ENCODE measurements at regions not wholly inside any gene's neighbourhood (a gene's known extent, or its start where the extent isn't known, plus 50 kb on each side); places are given as distances from the start of the nearest gene placed in this dataset.
"Not testable (repeated sequence)": the region's sequence is repeated elsewhere in the genome, so short reads cannot be mapped to it uniquely, and the experiment has no call there.

- Histone ChIP-seq H2AFZ (no peak overlapping the region), H3K27me3 (replicated peaks; ENCODE audit: insufficient read depth) (no peaks in the 10 kb centered on the region), H3K9ac (no peak overlapping the region), H3K79me2 (ENCODE audit: insufficient read depth) (no peaks in the 10 kb centered on the region), H3K4me2 (ENCODE audit: unreplicated experiment) (no peak overlapping the region), H3K9me3 (ENCODE audit: low read depth) (no peaks in the 10 kb centered on the region), H3K36me3 (ENCODE audit: low read depth) (no peaks in the 10 kb centered on the region), H4K20me1 (ENCODE audit: insufficient read depth) (no peaks in the 10 kb centered on the region), H3K9me2 (ENCODE audit: insufficient read depth) (no peaks in the 10 kb centered on the region), H3K4me3 (no peak overlapping the region), H3K4me1 (ENCODE audit: insufficient read depth) (no peaks in the 10 kb centered on the region), H3F3A (ENCODE audit: insufficient read depth) (no peaks in the 10 kb centered on the region), H3K27ac (no peak overlapping the region)
- 32 to 46% methylated on average over 4 of the region's 4 CpGs for WGBS, 2 experiments (ENCODE audit: low coverage in 1 of 2, low lambda C conversion rate in 2 of 2, missing lambda C conversion rate in 2 of 2)
- TF ChIP-seq EZH2phosphoT487 (IDR thresholded peaks at IDR 0.05; ENCODE audit: insufficient read depth, low read depth), result no peak
- in situ Hi-C loops (cut with MboI), result no loop called here
- DNase-seq, result no peak
Measured at GRCh38 chr15:29517829-29518228, 248.2 kb upstream of the NSMCE3 start.

DNA sequence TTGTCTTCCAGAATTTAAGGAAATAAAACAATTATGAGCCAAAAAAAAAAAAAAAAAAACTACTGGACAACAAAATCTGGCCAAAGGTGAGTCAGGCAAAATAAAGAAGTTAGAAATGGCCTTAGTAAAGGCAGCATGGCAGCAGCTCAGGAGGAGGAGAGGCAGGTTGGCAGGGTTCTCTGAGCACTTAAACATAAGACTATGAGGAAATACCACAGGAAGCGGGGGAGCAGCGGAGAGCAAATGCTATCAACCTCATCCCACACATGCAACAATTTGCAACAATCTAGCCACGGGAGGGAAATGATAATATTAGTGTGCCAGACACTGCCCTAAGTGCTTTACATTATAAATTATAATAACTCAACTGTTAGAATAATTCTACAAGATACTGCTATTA, 247.3 kb upstream of the NSMCE3 start:
- Histone ChIP-seq H2AFZ (no peak overlapping the region), H3K79me2 (ENCODE audit: insufficient read depth) (no peaks in the 10 kb centered on the region), H4K20me1 (ENCODE audit: insufficient read depth) (no peaks in the 10 kb centered on the region), H3K9ac (no peak overlapping the region), H3K9me2 (ENCODE audit: insufficient read depth) (no peaks in the 10 kb centered on the region), H3K4me3 (no peak overlapping the region), H3K36me3 (ENCODE audit: low read depth) (no peaks in the 10 kb centered on the region), H3K4me2 (ENCODE audit: unreplicated experiment) (no peak overlapping the region), H3K9me3 (ENCODE audit: low read depth) (no peaks in the 10 kb centered on the region), H3F3A (ENCODE audit: insufficient read depth) (no peaks in the 10 kb centered on the region), H3K27me3 (replicated peaks; ENCODE audit: insufficient read depth) (no peaks in the 10 kb centered on the region), H3K4me1 (ENCODE audit: insufficient read depth) (no peaks in the 10 kb centered on the region), H3K27ac (no peak overlapping the region)
- 21 to 24% methylated on average over 3 of the region's 3 CpGs for WGBS, 2 experiments (ENCODE audit: low coverage in 1 of 2, low lambda C conversion rate in 2 of 2, missing lambda C conversion rate in 2 of 2)
- TF ChIP-seq EZH2phosphoT487 (IDR thresholded peaks at IDR 0.05; ENCODE audit: insufficient read depth, low read depth) (no peak), EZH2 (IDR thresholded peaks at IDR 0.05; ENCODE audit: insufficient read depth, poor library complexity, severe bottlenecking) (no peak)
- in situ Hi-C loops (cut with MboI), result no loop called here
- DNase-seq, result no peak

DNA sequence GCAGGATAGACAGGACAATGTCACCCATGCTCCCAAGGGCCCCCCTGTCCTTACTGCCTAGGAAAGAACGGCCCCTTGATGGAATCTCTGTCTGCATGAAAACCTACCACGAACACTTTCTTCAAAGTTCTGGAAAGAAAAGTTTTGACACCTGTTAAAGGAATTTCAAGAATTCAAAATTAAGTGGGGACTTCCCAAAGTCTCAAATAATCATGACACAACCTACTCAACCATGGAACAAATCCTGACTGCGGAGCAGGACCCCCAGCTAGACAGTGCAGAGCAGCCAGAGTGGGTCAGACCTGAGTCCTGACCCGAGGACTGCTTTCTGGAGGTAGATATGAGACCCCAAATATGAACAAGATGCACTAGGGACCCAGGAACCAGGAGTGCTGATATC, 245.3 kb upstream of the NSMCE3 start:
- TF ChIP-seq EZH2 (IDR thresholded peaks at IDR 0.05; ENCODE audit: insufficient read depth, poor library complexity, severe bottlenecking), result no peak
- no peak for TF ChIP-seq EZH2phosphoT487 (IDR thresholded peaks at IDR 0.05; ENCODE audit: insufficient read depth, low read depth)
- Histone ChIP-seq H3K36me3 (ENCODE audit: low read depth) (no peaks in the 10 kb centered on the region), H3K9ac (no peak overlapping the region), H4K20me1 (ENCODE audit: insufficient read depth) (no peaks in the 10 kb centered on the region), H3K4me1 (ENCODE audit: insufficient read depth) (no peaks in the 10 kb centered on the region), H3K9me3 (ENCODE audit: low read depth) (no peaks in the 10 kb centered on the region), H3K4me3 (no peak overlapping the region), H3F3A (ENCODE audit: insufficient read depth) (no peaks in the 10 kb centered on the region), H2AFZ (no peak overlapping the region), H3K27me3 (replicated peaks; ENCODE audit: insufficient read depth) (no peaks in the 10 kb centered on the region), H3K4me2 (ENCODE audit: unreplicated experiment) (no peak overlapping the region), H3K27ac (no peak overlapping the region), H3K79me2 (ENCODE audit: insufficient read depth) (no peaks in the 10 kb centered on the region), H3K9me2 (ENCODE audit: insufficient read depth) (no peaks in the 10 kb centered on the region)
- DNase-seq, result no peak
- WGBS, 2 experiments (ENCODE audit: low coverage in 1 of 2, low lambda C conversion rate in 2 of 2, missing lambda C conversion rate in 2 of 2), result 11 to 13% methylated on average over 4 of the region's 4 CpGs
- in situ Hi-C loops (cut with MboI), result no loop called here

GRCh38 chr15:29511663-29512062, 242.0 kb upstream of the NSMCE3 start:
- 7 to 10% methylated on average over 4 of the region's 4 CpGs for WGBS, 2 experiments (ENCODE audit: low coverage in 1 of 2, low lambda C conversion rate in 2 of 2, missing lambda C conversion rate in 2 of 2)
- no peak overlapping the region for H3K4me2 ChIP-seq (ENCODE audit: unreplicated experiment)
- TF ChIP-seq EZH2phosphoT487 (IDR thresholded peaks at IDR 0.05; ENCODE audit: insufficient read depth, low read depth), result no peak
- TF ChIP-seq EZH2 (IDR thresholded peaks at IDR 0.05; ENCODE audit: insufficient read depth, poor library complexity, severe bottlenecking), result no peak

GRCh38 chr15:29505535-29505934, 235.9 kb upstream of the NSMCE3 start:
- DNase-seq; H2AFZ ChIP-seq; H3K4me3 ChIP-seq; H4K20me1 ChIP-seq (ENCODE audit: insufficient read depth); H3K9me3 ChIP-seq (ENCODE audit: low read depth); H3K79me2 ChIP-seq (ENCODE audit: insufficient read depth); H3K27ac ChIP-seq; H3K9ac ChIP-seq; H3K27me3 ChIP-seq (replicated peaks; ENCODE audit: insufficient read depth); H3K4me1 ChIP-seq (ENCODE audit: insufficient read depth); H3K4me2 ChIP-seq (ENCODE audit: unreplicated experiment); H3K9me2 ChIP-seq (ENCODE audit: insufficient read depth); H3K36me3 ChIP-seq (ENCODE audit: low read depth); H3F3A ChIP-seq (ENCODE audit: insufficient read depth); in situ Hi-C loops (cut with MboI): not testable (repeated sequence)
- WGBS, 2 experiments (ENCODE audit: low coverage in 1 of 2, low lambda C conversion rate in 2 of 2, missing lambda C conversion rate in 2 of 2), result 19 to 20% methylated on average over 5 of the region's 5 CpGs

More at GRCh38 chr15:29511663-29512062, 242.0 kb upstream of the NSMCE3 start:
- Histone ChIP-seq H3K4me1 (ENCODE audit: insufficient read depth) (no peaks in the 10 kb centered on the region), H3K9me2 (ENCODE audit: insufficient read depth) (no peaks in the 10 kb centered on the region), H3K4me3 (no peak overlapping the region), H3F3A (ENCODE audit: insufficient read depth) (no peaks in the 10 kb centered on the region), H2AFZ (no peak overlapping the region), H3K27ac (no peak overlapping the region), H4K20me1 (ENCODE audit: insufficient read depth) (no peaks in the 10 kb centered on the region), H3K27me3 (replicated peaks; ENCODE audit: insufficient read depth) (no peaks in the 10 kb centered on the region), H3K9me3 (ENCODE audit: low read depth) (no peaks in the 10 kb centered on the region), H3K79me2 (ENCODE audit: insufficient read depth) (no peaks in the 10 kb centered on the region), H3K36me3 (ENCODE audit: low read depth) (no peaks in the 10 kb centered on the region), H3K9ac (no peak overlapping the region)
- no peak for DNase-seq
- in situ Hi-C loops (cut with MboI), result no loop called here
